RKO (cell line): ENCODE measurements at regions not wholly inside any gene's neighbourhood (a gene's known extent, or its start where the extent isn't known, plus 50 kb on each side); places are given as distances from the start of the nearest gene placed in this dataset.
"Not testable (repeated sequence)": the region's sequence is repeated elsewhere in the genome, so short reads cannot be mapped to it uniquely, and the experiment has no call there.

ENCODE experiments used
- DNase-seq: peaks from one replicate; pipeline ENCODE4 v3.0.0-alpha.2; 2016; ENCODE audit warnings: low spot score

- no peak for DNase-seq
Measured at GRCh38 chr19:37303591-37304171, 67.2 kb upstream of the ZNF527 start.

GRCh38 chr19:37304190-37304883 lies 66.6 kb upstream of the ZNF527 start:
- DNase-seq: no peak

GRCh38 chr19:37304884-37305255 lies 66.0 kb upstream of the ZNF527 start:
- DNase-seq: no peak

- no peak for DNase-seq
Measured at GRCh38 chr19:37306383-37306963, 64.4 kb upstream of the ZNF527 start.

- peak; percentile 51 for DNase-seq
Measured at GRCh38 chr19:37309834-37310575, 60.9 kb upstream of the ZNF527 start.

GRCh38 chr19:37312531-37313334 lies 58.2 kb upstream of the ZNF527 start:
- DNase-seq: peak; percentile 76

GRCh38 chr19:37313335-37313627 lies 57.6 kb upstream of the ZNF527 start:
- peak; percentile 64 for DNase-seq

- peak; percentile 100 for DNase-seq
Measured at GRCh38 chr19:37317403-37318209, 53.3 kb upstream of the ZNF527 start.

- not testable (repeated sequence) for DNase-seq
Measured at GRCh38 chr19:37320988-37321387, 49.9 kb upstream of the ZNF527 start.
